ENCODE measurements at regions not wholly inside any gene's neighbourhood (a gene's known extent, or its start where the extent isn't known, plus 50 kb on each side); places are given as distances from the start of the nearest gene placed in this dataset.

GRCh38 chr5:2387634-2388325, 363.7 kb downstream of the IRX2 start:
- Histone ChIP-seq H3K4me3 (ENCODE audit: insufficient read depth, low read depth, low read length) (no peak overlapping the region), H3K9me3 (ENCODE audit: insufficient read depth, low read depth, low read length) (peaks cover 2% of the 10 kb centered on the region), H2AFZ (ENCODE audit: low read depth, low read length) (no peak overlapping the region), H4K20me1 (ENCODE audit: insufficient read depth, low read length) (no peaks in the 10 kb centered on the region), H3K27ac (ENCODE audit: low read depth, low read length) (no peak overlapping the region), H3K4me2 (ENCODE audit: low read length) (no peak overlapping the region), H3K4me1 (ENCODE audit: insufficient read depth, low read length) (no peaks in the 10 kb centered on the region), H3K27me3 (ENCODE audit: insufficient read depth, low read length) (no peaks in the 10 kb centered on the region), H3K9ac (ENCODE audit: low read length) (no peak overlapping the region), H3K36me3 (ENCODE audit: insufficient read depth, low read length) (no peaks in the 10 kb centered on the region), H3K79me2 (ENCODE audit: insufficient read depth, low read length) (no peaks in the 10 kb centered on the region)
- Mint-ChIP-seq H3K4me1 (ENCODE audit: low read depth, unreplicated experiment) (no peaks in the 10 kb centered on the region), H3K4me3 (ENCODE audit: unreplicated experiment) (no peak overlapping the region), H3K36me3 (ENCODE audit: low read depth, unreplicated experiment) (no peaks in the 10 kb centered on the region), H3K9me3 (ENCODE audit: unreplicated experiment) (no peaks in the 10 kb centered on the region), H3K27me3 (ENCODE audit: low read depth, unreplicated experiment) (peaks cover 33% of the 10 kb centered on the region), H3K27ac (ENCODE audit: unreplicated experiment) (no peak overlapping the region)
- TF ChIP-seq CTCF (IDR thresholded peaks at IDR 0.05; ENCODE audit: insufficient read depth, low read depth, low read length) (no peak), EZH2 (IDR thresholded peaks at IDR 0.05; ENCODE audit: insufficient read depth, low read length) (no peak)
- no peak for FAIRE-seq
- DNase-seq (ENCODE audit: low read depth): no peak

GRCh38 chr5:2387250-2387633, 364.2 kb downstream of the IRX2 start:
- peaks cover 33% of the 10 kb centered on the region for H3K27me3 Mint-ChIP-seq (ENCODE audit: low read depth, unreplicated experiment)
- H3K9ac ChIP-seq (ENCODE audit: low read length): no peak overlapping the region
- no peaks in the 10 kb centered on the region for H3K27me3 ChIP-seq (ENCODE audit: insufficient read depth, low read length)
- H3K36me3 ChIP-seq (ENCODE audit: insufficient read depth, low read length): no peaks in the 10 kb centered on the region
- no peak overlapping the region for H3K4me3 Mint-ChIP-seq (ENCODE audit: unreplicated experiment)
- H3K79me2 ChIP-seq (ENCODE audit: insufficient read depth, low read length): no peaks in the 10 kb centered on the region
- H2AFZ ChIP-seq (ENCODE audit: low read depth, low read length): no peak overlapping the region
- DNase-seq (ENCODE audit: low read depth) (no peak), FAIRE-seq (no peak)
- no peak overlapping the region for H3K27ac ChIP-seq (ENCODE audit: low read depth, low read length)
- no peaks in the 10 kb centered on the region for H3K4me1 Mint-ChIP-seq (ENCODE audit: low read depth, unreplicated experiment)
- no peaks in the 10 kb centered on the region for H3K9me3 Mint-ChIP-seq (ENCODE audit: unreplicated experiment)
- TF ChIP-seq CTCF (IDR thresholded peaks at IDR 0.05; ENCODE audit: insufficient read depth, low read depth, low read length): no peak
- no peak for TF ChIP-seq EZH2 (IDR thresholded peaks at IDR 0.05; ENCODE audit: insufficient read depth, low read length)
- no peak overlapping the region for H3K4me3 ChIP-seq (ENCODE audit: insufficient read depth, low read depth, low read length)
- H3K4me1 ChIP-seq (ENCODE audit: insufficient read depth, low read length): no peaks in the 10 kb centered on the region
- H3K4me2 ChIP-seq (ENCODE audit: low read length): no peak overlapping the region
- H4K20me1 ChIP-seq (ENCODE audit: insufficient read depth, low read length): no peaks in the 10 kb centered on the region
- no peaks in the 10 kb centered on the region for H3K9me3 ChIP-seq (ENCODE audit: insufficient read depth, low read depth, low read length)
- no peak overlapping the region for H3K27ac Mint-ChIP-seq (ENCODE audit: unreplicated experiment)
- H3K36me3 Mint-ChIP-seq (ENCODE audit: low read depth, unreplicated experiment): no peaks in the 10 kb centered on the region

GRCh38 chr5:2385818-2386217, 365.7 kb downstream of the IRX2 start:
- Mint-ChIP-seq H3K27me3 (ENCODE audit: low read depth, unreplicated experiment) (peaks cover 38% of the 10 kb centered on the region), H3K9me3 (ENCODE audit: unreplicated experiment) (no peaks in the 10 kb centered on the region), H3K36me3 (ENCODE audit: low read depth, unreplicated experiment) (no peaks in the 10 kb centered on the region), H3K4me3 (ENCODE audit: unreplicated experiment) (no peak overlapping the region), H3K27ac (ENCODE audit: unreplicated experiment) (no peak overlapping the region), H3K4me1 (ENCODE audit: low read depth, unreplicated experiment) (no peaks in the 10 kb centered on the region)
- Histone ChIP-seq H3K9me3 (ENCODE audit: insufficient read depth, low read depth, low read length) (no peaks in the 10 kb centered on the region), H3K79me2 (ENCODE audit: insufficient read depth, low read length) (no peaks in the 10 kb centered on the region), H3K4me3 (ENCODE audit: insufficient read depth, low read depth, low read length) (no peak overlapping the region), H3K4me1 (ENCODE audit: insufficient read depth, low read length) (no peaks in the 10 kb centered on the region), H3K27ac (ENCODE audit: low read depth, low read length) (no peak overlapping the region), H2AFZ (ENCODE audit: low read depth, low read length) (no peak overlapping the region), H3K27me3 (ENCODE audit: insufficient read depth, low read length) (no peaks in the 10 kb centered on the region), H3K4me2 (ENCODE audit: low read length) (no peak overlapping the region), H3K36me3 (ENCODE audit: insufficient read depth, low read length) (no peaks in the 10 kb centered on the region), H4K20me1 (ENCODE audit: insufficient read depth, low read length) (no peaks in the 10 kb centered on the region), H3K9ac (ENCODE audit: low read length) (no peak overlapping the region)
- no peak for FAIRE-seq
- DNase-seq (ENCODE audit: low read depth): no peak
- TF ChIP-seq EZH2 (IDR thresholded peaks at IDR 0.05; ENCODE audit: insufficient read depth, low read length): no peak
- TF ChIP-seq CTCF (IDR thresholded peaks at IDR 0.05; ENCODE audit: insufficient read depth, low read depth, low read length): no peak

All from astrocyte (in vitro differentiated cells and primary cell).